ENCODE measurements at regions not wholly inside any gene's neighbourhood (a gene's known extent, or its start where the extent isn't known, plus 50 kb on each side); places are given as distances from the start of the nearest gene placed in this dataset.

GRCh38 chr6:147621263-147621662 lies 112.8 kb downstream of the SAMD5 start:
- peak; percentile 82 for DNase-seq

GRCh38 chr6:147621961-147622360 lies 113.5 kb downstream of the SAMD5 start:
- DNase-seq = peak; percentile 84

GRCh38 chr6:147624946-147625515 lies 116.5 kb downstream of the SAMD5 start:
- no peak for DNase-seq

- DNase-seq = peak; percentile 33
Observed at GRCh38 chr6:147625946-147626345, 117.5 kb downstream of the SAMD5 start.

GRCh38 chr6:147627411-147627810 lies 118.9 kb downstream of the SAMD5 start:
- no peak for DNase-seq

- DNase-seq = no peak
Observed at GRCh38 chr6:147633191-147633590, 124.7 kb downstream of the SAMD5 start.

- DNase-seq = no peak
Observed at GRCh38 chr6:147637620-147638195, 129.2 kb downstream of the SAMD5 start.

GRCh38 chr6:147639279-147639678 lies 130.8 kb downstream of the SAMD5 start:
- DNase-seq = peak; percentile 56

GRCh38 chr6:147640606-147641005 lies 132.1 kb downstream of the SAMD5 start:
- DNase-seq = no peak

- no peak for DNase-seq
Observed at GRCh38 chr6:147641511-147641910, 133.0 kb downstream of the SAMD5 start.

- DNase-seq = peak; percentile 72
Observed at GRCh38 chr6:147642458-147642857, 134.0 kb downstream of the SAMD5 start.

GRCh38 chr6:147643341-147644200 lies 135.1 kb downstream of the SAMD5 start:
- no peak for DNase-seq

GRCh38 chr6:147648916-147649315 lies 140.4 kb downstream of the SAMD5 start:
- DNase-seq = peak; percentile 79

- DNase-seq = peak; percentile 82
Observed at GRCh38 chr6:147651249-147652063, 143.0 kb downstream of the SAMD5 start.

GRCh38 chr6:147653631-147654030 lies 145.1 kb downstream of the SAMD5 start:
- no peak for DNase-seq

GRCh38 chr6:147654103-147654845 lies 145.8 kb downstream of the SAMD5 start:
- DNase-seq = peak; percentile 52

- no peak for DNase-seq
Observed at GRCh38 chr6:147660334-147661311, 152.1 kb downstream of the SAMD5 start.

- no peak for DNase-seq
Observed at GRCh38 chr6:147662646-147663045, 154.2 kb downstream of the SAMD5 start.

- no peak for DNase-seq
Observed at GRCh38 chr6:147664092-147664491, 155.6 kb downstream of the SAMD5 start.

GRCh38 chr6:147666255-147666654 lies 157.8 kb downstream of the SAMD5 start:
- DNase-seq = no peak

GRCh38 chr6:147667082-147667481 lies 158.6 kb downstream of the SAMD5 start:
- DNase-seq = no peak

Data from fibroblast of skin of back (primary cell).